ENCODE measurements at regions not wholly inside any gene's neighbourhood (a gene's known extent, or its start where the extent isn't known, plus 50 kb on each side); places are given as distances from the start of the nearest gene placed in this dataset.

DNA sequence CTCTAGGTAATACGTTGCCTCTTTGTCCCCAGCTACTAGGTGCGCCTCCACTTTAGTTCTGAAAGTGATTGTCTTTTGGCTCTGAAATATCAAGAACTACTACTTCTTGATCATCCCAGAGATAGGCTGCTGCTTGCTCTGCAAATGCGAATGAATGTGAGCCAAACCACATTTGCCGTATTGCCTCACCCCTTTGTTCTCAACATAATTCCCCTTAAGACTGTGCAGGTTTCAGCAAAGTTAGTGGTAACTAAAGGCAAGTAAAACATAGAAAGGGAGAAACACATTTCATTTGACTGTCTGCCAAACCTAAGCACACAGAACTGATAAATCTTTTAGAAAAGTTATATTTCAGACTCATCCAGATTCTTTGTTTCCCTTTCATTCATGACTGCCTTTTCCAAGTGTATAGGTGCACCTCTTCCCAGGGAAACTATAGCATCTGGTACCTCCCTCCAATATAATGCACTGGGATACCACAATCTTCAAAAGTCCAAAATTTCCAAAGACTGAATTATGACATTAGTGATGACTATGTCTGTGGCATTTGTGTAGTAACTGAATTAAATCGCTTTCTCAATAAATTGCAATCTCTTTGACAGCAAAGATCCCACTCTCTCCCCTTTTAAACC is 720.6 kb upstream of the CBLB start:
- TF ChIP-seq, protein P1, sequence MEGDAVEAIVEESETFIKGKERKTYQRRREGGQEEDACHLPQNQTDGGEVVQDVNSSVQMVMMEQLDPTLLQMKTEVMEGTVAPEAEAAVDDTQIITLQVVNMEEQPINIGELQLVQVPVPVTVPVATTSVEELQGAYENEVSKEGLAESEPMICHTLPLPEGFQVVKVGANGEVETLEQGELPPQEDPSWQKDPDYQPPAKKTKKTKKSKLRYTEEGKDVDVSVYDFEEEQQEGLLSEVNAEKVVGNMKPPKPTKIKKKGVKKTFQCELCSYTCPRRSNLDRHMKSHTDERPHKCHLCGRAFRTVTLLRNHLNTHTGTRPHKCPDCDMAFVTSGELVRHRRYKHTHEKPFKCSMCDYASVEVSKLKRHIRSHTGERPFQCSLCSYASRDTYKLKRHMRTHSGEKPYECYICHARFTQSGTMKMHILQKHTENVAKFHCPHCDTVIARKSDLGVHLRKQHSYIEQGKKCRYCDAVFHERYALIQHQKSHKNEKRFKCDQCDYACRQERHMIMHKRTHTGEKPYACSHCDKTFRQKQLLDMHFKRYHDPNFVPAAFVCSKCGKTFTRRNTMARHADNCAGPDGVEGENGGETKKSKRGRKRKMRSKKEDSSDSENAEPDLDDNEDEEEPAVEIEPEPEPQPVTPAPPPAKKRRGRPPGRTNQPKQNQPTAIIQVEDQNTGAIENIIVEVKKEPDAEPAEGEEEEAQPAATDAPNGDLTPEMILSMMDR (IDR thresholded peaks at IDR 0.05) = no peak
- TF ChIP-seq POLR2AphosphoS5 (IDR thresholded peaks at IDR 0.05; ENCODE audit: low read depth, low read length) (no peak), EP300 (IDR thresholded peaks at IDR 0.05; ENCODE audit: borderline replicate concordance in 1 of 2, low read depth in 1 of 2, low read length in 1 of 2) (no peak), USF2 (IDR thresholded peaks at IDR 0.05; ENCODE audit: borderline replicate concordance, low read depth, low read length) (no peak), RFX5 (IDR thresholded peaks at IDR 0.05; ENCODE audit: low read length) (no peak), EZH2phosphoT487 (IDR thresholded peaks at IDR 0.05; ENCODE audit: borderline replicate concordance, low read depth) (no peak), JUND (IDR thresholded peaks at IDR 0.05) (no peak), GABPA (IDR thresholded peaks at IDR 0.05; ENCODE audit: low read depth) (no peak)
- TF ChIP-seq, protein P2, sequence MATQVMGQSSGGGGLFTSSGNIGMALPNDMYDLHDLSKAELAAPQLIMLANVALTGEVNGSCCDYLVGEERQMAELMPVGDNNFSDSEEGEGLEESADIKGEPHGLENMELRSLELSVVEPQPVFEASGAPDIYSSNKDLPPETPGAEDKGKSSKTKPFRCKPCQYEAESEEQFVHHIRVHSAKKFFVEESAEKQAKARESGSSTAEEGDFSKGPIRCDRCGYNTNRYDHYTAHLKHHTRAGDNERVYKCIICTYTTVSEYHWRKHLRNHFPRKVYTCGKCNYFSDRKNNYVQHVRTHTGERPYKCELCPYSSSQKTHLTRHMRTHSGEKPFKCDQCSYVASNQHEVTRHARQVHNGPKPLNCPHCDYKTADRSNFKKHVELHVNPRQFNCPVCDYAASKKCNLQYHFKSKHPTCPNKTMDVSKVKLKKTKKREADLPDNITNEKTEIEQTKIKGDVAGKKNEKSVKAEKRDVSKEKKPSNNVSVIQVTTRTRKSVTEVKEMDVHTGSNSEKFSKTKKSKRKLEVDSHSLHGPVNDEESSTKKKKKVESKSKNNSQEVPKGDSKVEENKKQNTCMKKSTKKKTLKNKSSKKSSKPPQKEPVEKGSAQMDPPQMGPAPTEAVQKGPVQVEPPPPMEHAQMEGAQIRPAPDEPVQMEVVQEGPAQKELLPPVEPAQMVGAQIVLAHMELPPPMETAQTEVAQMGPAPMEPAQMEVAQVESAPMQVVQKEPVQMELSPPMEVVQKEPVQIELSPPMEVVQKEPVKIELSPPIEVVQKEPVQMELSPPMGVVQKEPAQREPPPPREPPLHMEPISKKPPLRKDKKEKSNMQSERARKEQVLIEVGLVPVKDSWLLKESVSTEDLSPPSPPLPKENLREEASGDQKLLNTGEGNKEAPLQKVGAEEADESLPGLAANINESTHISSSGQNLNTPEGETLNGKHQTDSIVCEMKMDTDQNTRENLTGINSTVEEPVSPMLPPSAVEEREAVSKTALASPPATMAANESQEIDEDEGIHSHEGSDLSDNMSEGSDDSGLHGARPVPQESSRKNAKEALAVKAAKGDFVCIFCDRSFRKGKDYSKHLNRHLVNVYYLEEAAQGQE (IDR thresholded peaks at IDR 0.05; ENCODE audit: low read depth, low read length) = no peak

Data from SK-N-SH (cell line).